HG02884 (cell line): ENCODE measurements at regions not wholly inside any gene's neighbourhood (a gene's known extent, or its start where the extent isn't known, plus 50 kb on each side); places are given as distances from the start of the nearest gene placed in this dataset.
A peak's percentile ranks its signal among the peaks of the same experiment; 100 is the strongest.
"Not testable (repeated sequence)": the region's sequence is repeated elsewhere in the genome, so short reads cannot be mapped to it uniquely, and the experiment has no call there.

Experiments
- ATAC-seq: cut with Tn5 transposase; IDR thresholded peaks from one replicate; pipeline ENCODE4 v1.9.1; 2021; ENCODE audit warnings: mild to moderate bottlenecking, moderate library complexity; ENCODE audit not compliant: unreplicated experiment

- not testable (repeated sequence) for ATAC-seq
Observed at GRCh38 chr5:6241056-6241455, 137.3 kb downstream of the MED10 start.

- ATAC-seq, result peak; percentile 68
Observed at GRCh38 chr5:6236858-6237481, 141.4 kb downstream of the MED10 start.

GRCh38 chr5:6236170-6236793 is 142.1 kb downstream of the MED10 start:
- ATAC-seq, result no peak

GRCh38 chr5:6235726-6236125 is 142.6 kb downstream of the MED10 start:
- no peak for ATAC-seq

- no peak for ATAC-seq
Observed at GRCh38 chr5:6228257-6229250, 149.8 kb downstream of the MED10 start.

- no peak for ATAC-seq
Observed at GRCh38 chr5:6225121-6225607, 153.2 kb downstream of the MED10 start.

- no peak for ATAC-seq
Observed at GRCh38 chr5:6224406-6224805, 153.9 kb downstream of the MED10 start.

GRCh38 chr5:6222899-6223298 is 155.4 kb downstream of the MED10 start:
- no peak for ATAC-seq

- no peak for ATAC-seq
Observed at GRCh38 chr5:6222121-6222520, 156.2 kb downstream of the MED10 start.

GRCh38 chr5:6221141-6221626 is 157.2 kb downstream of the MED10 start:
- ATAC-seq, result no peak

GRCh38 chr5:6220346-6221088 is 157.8 kb downstream of the MED10 start:
- ATAC-seq, result no peak

- ATAC-seq, result no peak
Observed at GRCh38 chr5:6218517-6218916, 159.8 kb downstream of the MED10 start.

- ATAC-seq, result no peak
Observed at GRCh38 chr5:6218116-6218515, 160.2 kb downstream of the MED10 start.

- no peak for ATAC-seq
Observed at GRCh38 chr5:6216471-6217075, 161.8 kb downstream of the MED10 start.

GRCh38 chr5:6215891-6216290 is 162.5 kb downstream of the MED10 start:
- ATAC-seq, result no peak

GRCh38 chr5:6212244-6212643 is 166.1 kb downstream of the MED10 start:
- no peak for ATAC-seq

- ATAC-seq, result no peak
Observed at GRCh38 chr5:6206501-6206900, 171.8 kb downstream of the MED10 start.

- peak; percentile 54 for ATAC-seq
Observed at GRCh38 chr5:6202968-6203365, 175.4 kb downstream of the MED10 start.

GRCh38 chr5:6202149-6202967 is 176.0 kb downstream of the MED10 start:
- no peak for ATAC-seq
